Endodermal cell (in vitro differentiated cells): ENCODE measurements at regions not wholly inside any gene's neighbourhood (a gene's known extent, or its start where the extent isn't known, plus 50 kb on each side); places are given as distances from the start of the nearest gene placed in this dataset.

ENCODE experiments used
- DNase-seq: peaks from one replicate; pipeline ENCODE4 v3.0.0-alpha.2; 2017
- H3K27ac ChIP-seq: 2 replicates; pipeline ENCODE4 v1.5.1; 2013; ENCODE audit warnings: mild to moderate bottlenecking, low read depth, low read length, moderate library complexity
- H3K27me3 ChIP-seq: 2 replicates; pipeline ENCODE4 v1.6.1; 2013; ENCODE audit warnings: mild to moderate bottlenecking, low read length, moderate library complexity; ENCODE audit not compliant: insufficient read depth, control insufficient read depth, poor library complexity, severe bottlenecking
- H3K36me3 ChIP-seq: 2 replicates; pipeline ENCODE4 v1.7.0; 2013; ENCODE audit warnings: mild to moderate bottlenecking, low read length, moderate library complexity; ENCODE audit not compliant: control insufficient read depth, insufficient read depth
- H3K4me1 ChIP-seq: one replicate; pipeline ENCODE4 v1.7.0; 2013; ENCODE audit warnings: low read length; ENCODE audit not compliant: control insufficient read depth, insufficient read depth
- H3K4me3 ChIP-seq: 2 replicates; pipeline ENCODE4 v1.5.1; 2013; ENCODE audit warnings: mild to moderate bottlenecking, low read length, moderate library complexity
- H3K9ac ChIP-seq: 2 replicates; pipeline ENCODE4 v1.6.1; 2013; ENCODE audit warnings: mild to moderate bottlenecking, low read length, moderate library complexity; ENCODE audit not compliant: poor library complexity, severe bottlenecking; ENCODE audit errors: extremely low read depth
- H3K9me3 ChIP-seq: 2 replicates; pipeline ENCODE4 v1.6.1; 2013; ENCODE audit warnings: mild to moderate bottlenecking, low read length, moderate library complexity; ENCODE audit not compliant: control insufficient read depth
- H3K27ac Mint-ChIP-seq: 2 replicates; pipeline ENCODE4 v1.8.0; 2020; ENCODE audit warnings: mixed read lengths
- H3K27me3 Mint-ChIP-seq: 2 replicates; pipeline ENCODE4 v1.8.0; 2021; ENCODE audit warnings: mild to moderate bottlenecking, mixed read lengths; ENCODE audit not compliant: insufficient read depth
- H3K36me3 Mint-ChIP-seq: 2 replicates; pipeline ENCODE4 v1.8.0; 2020; ENCODE audit warnings: low read depth, mixed read lengths
- H3K4me1 Mint-ChIP-seq: 2 replicates; pipeline ENCODE4 v1.8.0; 2020; ENCODE audit warnings: mixed read lengths
- H3K4me3 Mint-ChIP-seq: 2 replicates; pipeline ENCODE4 v1.8.0; 2020; ENCODE audit warnings: mild to moderate bottlenecking, moderate library complexity, mixed read lengths
- H3K9me3 Mint-ChIP-seq: 2 replicates; pipeline ENCODE4 v1.8.0; 2020; ENCODE audit warnings: mild to moderate bottlenecking, mixed read lengths
- WGBS, 2 experiments: methylation state at CpG; one replicate each; pipeline versions ENCODE4 v1.1.5 to v1.1.7; 2013; ENCODE audit warnings: missing lambda C conversion rate in 2 of 2, mixed read lengths in 1 of 2; ENCODE audit not compliant: insufficient coverage in 1 of 2, insufficient read length in 1 of 2; 5-methylcytosine and 5-hydroxymethylcytosine counted together
- TF ChIP-seq, protein P1 (sequence below): fragments of 200-600 bp; sonication (generic); conservative IDR thresholded peaks from 2 replicates; pipeline ENCODE4 v1.5.0; 2021; ENCODE audit warnings: antibody characterized with exemption, mild to moderate bottlenecking

DNA sequence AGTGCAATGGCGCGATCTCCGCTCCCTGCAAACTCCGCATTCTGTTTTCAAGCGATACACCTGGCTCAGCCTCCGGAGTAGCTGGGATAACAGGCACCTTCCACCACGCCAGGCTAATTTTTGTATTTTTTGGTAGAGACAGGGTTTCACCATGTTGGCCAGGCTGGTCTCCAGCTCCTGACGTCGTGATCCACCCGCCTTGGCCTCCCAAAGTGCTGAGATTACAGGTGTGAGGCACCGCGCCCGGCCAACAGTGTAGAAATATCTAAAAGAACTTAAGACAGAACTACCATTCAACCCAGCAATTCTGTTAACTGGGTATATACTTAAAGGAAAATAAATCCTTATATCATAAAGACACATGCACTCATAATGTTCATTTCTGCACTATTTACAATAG lies 335.3 kb upstream of the LUZP2 start:
- H3K36me3 ChIP-seq: no peaks in the 10 kb centered on the region
- no peak overlapping the region for H3K27ac ChIP-seq
- WGBS, 2 experiments: 90 to 95% methylated on average over 8 to 13 of the region's 13 CpGs
- TF ChIP-seq, protein P1, sequence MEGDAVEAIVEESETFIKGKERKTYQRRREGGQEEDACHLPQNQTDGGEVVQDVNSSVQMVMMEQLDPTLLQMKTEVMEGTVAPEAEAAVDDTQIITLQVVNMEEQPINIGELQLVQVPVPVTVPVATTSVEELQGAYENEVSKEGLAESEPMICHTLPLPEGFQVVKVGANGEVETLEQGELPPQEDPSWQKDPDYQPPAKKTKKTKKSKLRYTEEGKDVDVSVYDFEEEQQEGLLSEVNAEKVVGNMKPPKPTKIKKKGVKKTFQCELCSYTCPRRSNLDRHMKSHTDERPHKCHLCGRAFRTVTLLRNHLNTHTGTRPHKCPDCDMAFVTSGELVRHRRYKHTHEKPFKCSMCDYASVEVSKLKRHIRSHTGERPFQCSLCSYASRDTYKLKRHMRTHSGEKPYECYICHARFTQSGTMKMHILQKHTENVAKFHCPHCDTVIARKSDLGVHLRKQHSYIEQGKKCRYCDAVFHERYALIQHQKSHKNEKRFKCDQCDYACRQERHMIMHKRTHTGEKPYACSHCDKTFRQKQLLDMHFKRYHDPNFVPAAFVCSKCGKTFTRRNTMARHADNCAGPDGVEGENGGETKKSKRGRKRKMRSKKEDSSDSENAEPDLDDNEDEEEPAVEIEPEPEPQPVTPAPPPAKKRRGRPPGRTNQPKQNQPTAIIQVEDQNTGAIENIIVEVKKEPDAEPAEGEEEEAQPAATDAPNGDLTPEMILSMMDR: no peak
- H3K4me3 ChIP-seq: no peak overlapping the region
- no peak for DNase-seq
- no peaks in the 10 kb centered on the region for H3K4me1 ChIP-seq
- Mint-ChIP-seq H3K4me1 (no peaks in the 10 kb centered on the region), H3K4me3 (no peak overlapping the region), H3K27me3 (no peaks in the 10 kb centered on the region), H3K36me3 (no peaks in the 10 kb centered on the region), H3K9me3 (no peaks in the 10 kb centered on the region), H3K27ac (no peak overlapping the region)
- H3K9me3 ChIP-seq: no peaks in the 10 kb centered on the region
- no peak overlapping the region for H3K9ac ChIP-seq
- H3K27me3 ChIP-seq: no peaks in the 10 kb centered on the region

DNA sequence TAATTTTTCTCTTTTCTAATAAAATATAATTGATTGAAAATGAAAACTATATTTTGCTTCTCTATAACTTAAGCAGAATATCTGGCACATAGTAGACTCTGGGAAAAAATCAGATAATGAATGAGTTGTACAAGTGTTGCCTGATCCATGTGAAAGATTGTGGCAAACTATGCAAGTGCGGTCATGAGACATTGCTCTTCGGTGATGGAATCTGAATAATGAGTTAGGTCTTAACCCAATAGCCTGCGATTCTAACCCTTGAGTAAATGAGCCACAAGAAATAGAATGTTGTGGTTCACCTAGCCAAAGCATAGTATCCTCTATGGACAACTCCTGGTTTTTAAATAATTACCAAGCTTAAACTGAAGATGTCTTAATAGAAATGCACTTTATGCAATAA lies 333.7 kb upstream of the LUZP2 start:
- Mint-ChIP-seq H3K27ac (no peak overlapping the region), H3K4me1 (no peaks in the 10 kb centered on the region), H3K36me3 (no peaks in the 10 kb centered on the region), H3K27me3 (no peaks in the 10 kb centered on the region), H3K4me3 (no peak overlapping the region), H3K9me3 (no peaks in the 10 kb centered on the region)
- Histone ChIP-seq H3K27me3 (no peaks in the 10 kb centered on the region), H3K4me3 (no peak overlapping the region), H3K36me3 (no peaks in the 10 kb centered on the region), H3K9ac (no peak overlapping the region), H3K4me1 (no peaks in the 10 kb centered on the region), H3K9me3 (no peaks in the 10 kb centered on the region), H3K27ac (no peak overlapping the region)
- TF ChIP-seq, protein P1: no peak
- 89 to 96% methylated on average over 2 to 3 of the region's 3 CpGs for WGBS, 2 experiments
- no peak for DNase-seq

DNA sequence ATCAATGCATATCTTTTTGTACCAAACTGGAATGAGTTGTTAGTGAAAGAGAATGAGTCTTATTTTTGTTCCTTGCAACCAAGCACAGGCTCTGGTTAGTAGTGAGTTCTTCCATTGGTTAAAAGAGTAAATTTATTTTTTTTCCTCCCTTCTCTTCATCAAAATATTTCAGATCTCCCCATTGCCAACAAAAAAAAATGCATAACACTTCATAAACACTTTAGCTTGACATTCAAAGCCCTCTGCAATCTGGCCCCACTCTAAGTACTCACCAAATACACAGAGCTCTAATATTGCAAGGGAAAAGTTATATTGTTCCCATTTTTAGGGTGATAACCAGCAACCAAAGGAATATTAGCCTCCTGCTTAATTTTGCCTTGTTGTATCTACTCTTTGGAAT lies 333.0 kb upstream of the LUZP2 start:
- Histone ChIP-seq H3K9me3 (no peaks in the 10 kb centered on the region), H3K9ac (no peak overlapping the region), H3K36me3 (no peaks in the 10 kb centered on the region), H3K4me3 (no peak overlapping the region), H3K27ac (no peak overlapping the region), H3K27me3 (no peaks in the 10 kb centered on the region), H3K4me1 (no peaks in the 10 kb centered on the region)
- no peaks in the 10 kb centered on the region for H3K9me3 Mint-ChIP-seq
- no peaks in the 10 kb centered on the region for H3K27me3 Mint-ChIP-seq
- no peaks in the 10 kb centered on the region for H3K4me1 Mint-ChIP-seq
- H3K4me3 Mint-ChIP-seq: no peak overlapping the region
- TF ChIP-seq, protein P1: no peak
- no peak for DNase-seq
- H3K27ac Mint-ChIP-seq: no peak overlapping the region
- H3K36me3 Mint-ChIP-seq: no peaks in the 10 kb centered on the region
